Keratinocyte (primary cell): ENCODE measurements at regions not wholly inside any gene's neighbourhood (a gene's known extent, or its start where the extent isn't known, plus 50 kb on each side); places are given as distances from the start of the nearest gene placed in this dataset.

Source experiments
- EZH2 ChIP-seq: IDR thresholded peaks from one replicate; pipeline ENCODE4 v1.6.1; 2012; ENCODE audit warnings: inconsistent platforms, mild to moderate bottlenecking, low read length, moderate library complexity
- TF ChIP-seq, protein P1 (sequence below), 3 experiments: IDR thresholded peaks in 1 of 3; conservative IDR thresholded peaks in 1 of 3; optimal IDR thresholded peaks in 1 of 3; 2 replicates in 2 of 3; 3 replicates in 1 of 3; pipeline versions ENCODE3 to v1.5.1; 2011; ENCODE audit warnings: low read length in 3 of 3, mild to moderate bottlenecking in 3 of 3, moderate library complexity in 2 of 3, control low read depth in 1 of 3, inconsistent platforms in 1 of 3; ENCODE audit not compliant: insufficient read depth in 2 of 3; ENCODE audit errors: extremely low read depth in 1 of 3

DNA sequence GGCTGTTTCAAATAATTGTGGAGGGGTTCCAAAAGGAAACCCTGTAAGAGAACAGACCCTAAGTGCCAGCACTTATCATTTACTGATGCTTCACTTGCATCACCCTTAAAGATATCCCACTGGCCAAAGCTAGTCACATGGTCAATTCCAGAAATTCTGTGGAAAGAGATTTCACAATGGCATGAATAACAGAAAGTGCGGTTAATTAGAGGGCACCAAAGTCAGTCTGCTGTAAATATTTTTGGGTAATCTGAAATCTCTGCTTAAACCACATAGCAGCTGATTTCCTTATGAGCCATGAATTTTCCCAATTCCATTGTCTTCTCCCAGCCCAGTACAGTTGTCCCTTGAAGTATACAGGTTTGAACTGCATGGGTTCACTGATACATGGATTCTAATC is 346.1 kb downstream of the SI start:
- TF ChIP-seq, protein P1, sequence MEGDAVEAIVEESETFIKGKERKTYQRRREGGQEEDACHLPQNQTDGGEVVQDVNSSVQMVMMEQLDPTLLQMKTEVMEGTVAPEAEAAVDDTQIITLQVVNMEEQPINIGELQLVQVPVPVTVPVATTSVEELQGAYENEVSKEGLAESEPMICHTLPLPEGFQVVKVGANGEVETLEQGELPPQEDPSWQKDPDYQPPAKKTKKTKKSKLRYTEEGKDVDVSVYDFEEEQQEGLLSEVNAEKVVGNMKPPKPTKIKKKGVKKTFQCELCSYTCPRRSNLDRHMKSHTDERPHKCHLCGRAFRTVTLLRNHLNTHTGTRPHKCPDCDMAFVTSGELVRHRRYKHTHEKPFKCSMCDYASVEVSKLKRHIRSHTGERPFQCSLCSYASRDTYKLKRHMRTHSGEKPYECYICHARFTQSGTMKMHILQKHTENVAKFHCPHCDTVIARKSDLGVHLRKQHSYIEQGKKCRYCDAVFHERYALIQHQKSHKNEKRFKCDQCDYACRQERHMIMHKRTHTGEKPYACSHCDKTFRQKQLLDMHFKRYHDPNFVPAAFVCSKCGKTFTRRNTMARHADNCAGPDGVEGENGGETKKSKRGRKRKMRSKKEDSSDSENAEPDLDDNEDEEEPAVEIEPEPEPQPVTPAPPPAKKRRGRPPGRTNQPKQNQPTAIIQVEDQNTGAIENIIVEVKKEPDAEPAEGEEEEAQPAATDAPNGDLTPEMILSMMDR (optimal IDR thresholded peaks at IDR 0.05 in 1 of 3, IDR thresholded peaks at IDR 0.05 in 1 of 3, conservative IDR thresholded peaks at IDR 0.05 in 1 of 3; ENCODE audit: extremely low read depth in 1 of 3, insufficient read depth in 2 of 3, low read length in 3 of 3) = no peak
- TF ChIP-seq EZH2 = no peak
